Cardiac septum (tissue), 1 donor: ENCODE measurements at regions not wholly inside any gene's neighbourhood (a gene's known extent, or its start where the extent isn't known, plus 50 kb on each side); places are given as distances from the start of the nearest gene placed in this dataset.
"Not testable (repeated sequence)": the region's sequence is repeated elsewhere in the genome, so short reads cannot be mapped to it uniquely, and the experiment has no call there.

Experiments
- DNase-seq: peaks from one replicate; pipeline ENCODE4 v3.0.0-alpha.2; 2020; ENCODE audit warnings: low spot score
- intact Hi-C: fragments of 100-400 bp; cut with DNase I; formaldehyde crosslinking; loops from one replicate; pipeline ENCODE4 v1.14.0; 2022
- donor health status: DM: no; HTN: no; CAD: no.

DNA sequence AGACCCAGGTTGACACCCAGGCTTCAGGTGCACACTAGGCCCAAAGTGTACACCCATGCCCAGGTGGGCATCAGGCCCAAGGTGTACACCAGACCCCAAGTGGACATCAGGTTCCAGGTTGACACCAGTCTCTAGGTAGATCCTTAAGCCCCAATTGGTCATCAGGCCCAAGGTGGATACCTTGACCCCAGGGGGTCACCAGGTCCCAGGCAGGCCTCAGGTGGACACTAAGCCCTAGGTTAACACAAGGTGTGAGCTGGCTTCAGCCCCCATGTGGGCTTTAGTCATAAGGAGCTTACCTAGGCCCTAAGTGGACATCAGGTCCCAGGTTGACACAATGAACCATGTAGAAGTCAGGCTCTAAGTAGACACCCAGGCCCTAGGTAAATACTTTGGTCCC is 200.1 kb downstream of the POTEG start:
- DNase-seq, intact Hi-C loops: not testable (repeated sequence)

DNA sequence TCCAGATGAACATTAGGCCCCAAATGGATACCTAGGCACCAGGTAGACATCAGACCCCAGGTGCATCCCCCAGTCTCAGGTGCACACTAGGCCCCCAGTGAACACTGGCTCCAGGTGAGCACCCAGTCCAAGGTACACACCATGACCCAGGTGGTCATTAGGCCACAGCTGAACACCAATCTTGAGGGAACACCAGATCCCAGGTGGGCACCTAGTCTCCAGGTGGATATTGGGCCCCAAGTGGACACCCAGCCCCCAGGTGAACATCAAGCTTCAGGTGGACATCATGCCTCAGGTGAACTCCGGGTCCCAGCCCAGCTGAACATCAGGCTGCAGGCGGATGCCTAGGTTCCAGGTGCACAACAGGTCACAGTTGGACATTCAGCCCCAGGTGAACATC is 196.5 kb downstream of the POTEG start:
- DNase-seq, intact Hi-C loops: not testable (repeated sequence)

DNA sequence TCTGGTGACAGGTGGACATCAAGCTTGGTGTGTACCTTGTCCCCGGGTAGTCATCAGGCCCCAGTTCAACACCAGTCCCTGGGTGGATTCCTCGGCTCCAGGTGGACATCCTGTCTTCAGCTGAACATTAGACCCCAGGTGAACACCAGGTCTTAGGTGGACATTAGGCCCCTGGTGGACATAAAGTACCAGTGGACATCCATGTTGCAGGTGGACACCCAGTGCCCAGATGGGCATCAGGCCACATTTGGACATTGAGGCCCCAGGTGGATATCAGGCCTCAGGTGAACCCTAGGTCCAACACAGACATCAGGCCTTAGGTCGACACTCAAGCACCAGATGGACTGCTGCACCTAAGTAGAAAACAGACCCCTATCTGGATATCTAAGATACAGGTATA is 195.6 kb downstream of the POTEG start:
- intact Hi-C loops, DNase-seq: not testable (repeated sequence)

DNA sequence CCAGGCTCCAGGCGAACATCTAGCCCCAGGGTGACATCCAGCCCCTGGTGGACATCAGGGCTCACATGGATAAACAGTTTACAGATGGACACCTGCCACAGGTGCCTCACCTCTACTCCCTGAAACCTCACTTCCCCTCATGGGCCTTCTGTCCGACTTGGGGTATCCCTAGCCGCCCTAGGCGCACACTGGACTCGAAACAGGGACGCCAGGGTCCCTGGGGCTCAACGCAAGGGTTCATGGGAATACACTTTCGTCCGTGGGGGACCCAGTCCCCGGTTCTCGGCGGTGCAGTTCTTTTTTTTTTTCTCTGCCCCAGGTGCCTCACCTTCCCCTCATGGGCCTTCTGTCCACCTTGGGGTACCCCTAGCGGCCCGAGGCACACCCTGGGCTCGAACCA is 194.2 kb downstream of the POTEG start:
- intact Hi-C loops, DNase-seq: not testable (repeated sequence)

DNA sequence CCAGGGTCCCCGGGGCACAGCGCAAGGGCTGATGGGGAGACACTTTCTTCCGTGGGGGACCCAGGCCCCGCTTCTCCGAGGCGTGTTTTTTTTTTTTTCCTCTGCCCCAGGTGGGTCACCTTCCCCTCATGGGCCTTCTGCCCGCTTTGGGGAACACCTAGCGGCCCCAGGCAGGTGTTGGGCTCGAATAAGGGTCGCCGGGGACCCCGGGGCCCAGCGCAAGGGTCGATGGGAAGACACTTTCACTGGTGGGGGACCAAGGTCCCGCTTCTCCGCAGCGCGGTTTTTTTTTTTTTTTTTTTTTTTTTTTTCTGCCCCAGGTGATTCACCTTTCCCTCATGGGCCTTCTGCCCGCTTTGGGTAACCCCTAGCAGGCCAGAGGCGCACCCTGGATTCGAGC is 193.8 kb downstream of the POTEG start:
- DNase-seq, intact Hi-C loops: not testable (repeated sequence)

DNA sequence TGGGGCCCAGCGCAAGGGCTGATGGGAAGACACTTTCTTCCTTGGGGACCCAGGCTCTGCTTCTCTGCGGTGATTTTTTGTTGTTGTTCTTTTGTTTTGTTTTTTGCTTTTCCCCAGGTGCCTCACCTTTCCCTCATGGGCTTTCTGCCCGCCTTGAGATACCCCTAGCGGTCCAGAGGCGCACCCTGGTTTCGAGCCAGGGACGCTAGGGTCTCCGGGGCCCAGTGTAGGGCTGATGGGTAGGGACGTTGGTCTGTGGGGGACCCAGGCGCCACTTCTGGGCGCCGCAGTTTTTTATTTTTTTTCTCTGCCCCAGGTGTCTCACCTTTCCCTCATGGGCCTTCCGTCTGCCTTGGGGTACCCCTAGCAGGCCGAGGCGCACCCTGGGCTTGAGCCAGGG is 192.7 kb downstream of the POTEG start:
- DNase-seq, intact Hi-C loops: not testable (repeated sequence)

DNA sequence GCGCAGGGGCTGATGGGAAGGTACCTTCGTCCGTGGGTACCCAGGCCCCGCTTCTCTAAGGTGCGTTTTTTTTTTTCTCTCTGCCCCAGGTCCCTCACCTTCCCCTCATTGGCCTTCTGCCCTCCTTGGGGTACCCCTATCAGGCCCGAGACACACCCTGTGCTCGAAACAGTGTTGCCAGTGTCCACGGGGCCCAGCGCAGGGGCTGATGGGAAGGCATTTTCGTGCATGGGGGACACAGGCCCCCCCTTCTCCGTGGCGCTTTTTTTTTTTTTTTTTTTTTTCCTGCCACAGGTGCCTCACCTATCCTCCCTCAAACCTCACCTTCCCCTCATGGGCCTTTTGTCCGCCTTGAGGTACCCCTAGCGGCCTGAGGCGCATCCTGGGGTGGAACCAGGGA is 191.6 kb downstream of the POTEG start:
- DNase-seq, intact Hi-C loops: not testable (repeated sequence)

DNA sequence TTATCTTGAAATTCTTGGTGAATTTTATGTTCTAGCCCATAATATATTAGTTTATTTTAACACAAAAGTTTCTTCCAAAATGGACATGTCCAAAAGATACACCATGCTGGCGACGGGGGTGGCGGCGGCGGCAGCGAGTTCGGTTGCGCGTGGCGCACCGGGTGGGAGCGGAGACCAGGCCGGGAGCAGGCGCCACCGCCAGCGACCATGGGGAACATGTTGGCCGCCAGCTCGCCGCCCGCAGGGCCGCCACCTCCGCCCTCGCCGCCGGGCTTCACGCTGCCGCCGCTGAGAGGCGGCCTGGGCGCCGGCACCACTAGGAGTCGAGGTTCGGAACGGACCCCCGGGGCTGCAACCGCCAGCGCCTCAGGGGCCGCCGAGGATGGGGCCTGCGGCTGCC is 167.2 kb downstream of the POTEG start:
- DNase-seq = not testable (repeated sequence)

DNA sequence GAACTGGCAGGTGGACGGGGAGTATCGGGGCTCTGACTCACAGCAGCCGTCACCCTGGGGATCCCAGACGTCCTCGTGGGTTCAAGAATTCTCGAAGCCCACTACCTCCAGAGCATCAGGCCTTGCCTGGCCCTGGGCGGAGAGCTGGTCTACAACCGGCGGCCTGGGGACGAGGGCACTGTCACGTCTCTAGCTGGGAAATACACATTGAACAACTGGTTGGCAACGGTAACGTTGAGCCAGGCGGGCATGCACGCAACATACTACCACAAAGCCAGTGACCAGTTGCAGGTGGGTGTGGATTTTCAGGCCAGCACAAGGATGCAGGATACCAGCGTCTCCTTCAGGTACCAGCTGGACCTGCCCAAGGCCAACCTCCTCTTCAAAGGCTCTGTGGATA is 166.5 kb downstream of the POTEG start:
- DNase-seq = peak; percentile 58
- intact Hi-C loops = not testable (repeated sequence)

More for the DNA sequence above, 167.2 kb downstream of the POTEG start:
- intact Hi-C loops = not testable (repeated sequence)

DNA sequence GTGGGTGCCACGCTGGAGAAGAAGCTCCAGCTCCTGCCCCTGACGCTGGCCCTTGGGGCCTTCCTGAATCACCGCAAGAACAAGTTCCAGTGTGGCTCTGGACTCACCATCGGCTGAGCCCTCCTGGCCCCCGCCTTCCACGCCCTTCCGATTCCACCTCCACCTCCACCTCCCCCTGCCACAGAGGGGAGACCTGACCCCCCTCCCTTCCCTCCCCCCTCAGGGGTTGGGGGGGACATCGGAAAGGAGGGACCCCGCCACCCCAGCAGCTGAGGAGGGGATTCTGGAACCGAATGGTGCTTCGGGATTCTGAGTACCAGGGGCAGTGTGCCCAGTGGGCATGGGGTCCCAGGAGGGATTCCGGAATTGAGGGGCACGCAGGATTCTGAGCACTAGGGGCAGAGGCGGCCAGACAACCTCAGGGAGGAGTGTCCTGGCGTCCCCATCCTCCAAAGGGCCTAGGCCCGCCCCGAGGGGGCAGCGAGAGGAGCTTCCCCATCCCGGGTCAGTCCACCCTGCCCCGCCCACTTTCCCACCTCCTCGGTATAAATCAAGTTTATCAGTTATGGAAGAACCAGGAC is 166.0 kb downstream of the POTEG start:
- intact Hi-C loops, DNase-seq: not testable (repeated sequence)

DNA sequence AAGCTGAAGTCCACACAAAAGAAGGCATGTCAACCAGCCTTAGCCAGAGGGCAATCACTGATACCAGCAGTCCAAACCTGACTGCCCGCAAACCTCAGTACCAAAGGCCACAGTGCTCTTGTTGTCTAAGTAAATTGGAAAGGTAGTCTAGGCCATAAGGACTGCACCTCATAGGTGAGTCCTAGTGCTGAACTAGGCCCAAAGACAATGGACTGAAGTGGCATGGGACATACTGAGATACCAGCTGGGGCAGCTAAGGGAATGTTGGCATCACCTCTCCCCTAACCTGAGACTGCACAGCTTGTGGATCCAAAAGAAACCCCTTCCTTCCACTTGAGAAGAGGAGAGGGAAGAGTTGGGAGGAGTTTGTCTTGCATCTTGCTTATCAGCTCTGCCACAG is 161.9 kb downstream of the POTEG start:
- DNase-seq, intact Hi-C loops: not testable (repeated sequence)

DNA sequence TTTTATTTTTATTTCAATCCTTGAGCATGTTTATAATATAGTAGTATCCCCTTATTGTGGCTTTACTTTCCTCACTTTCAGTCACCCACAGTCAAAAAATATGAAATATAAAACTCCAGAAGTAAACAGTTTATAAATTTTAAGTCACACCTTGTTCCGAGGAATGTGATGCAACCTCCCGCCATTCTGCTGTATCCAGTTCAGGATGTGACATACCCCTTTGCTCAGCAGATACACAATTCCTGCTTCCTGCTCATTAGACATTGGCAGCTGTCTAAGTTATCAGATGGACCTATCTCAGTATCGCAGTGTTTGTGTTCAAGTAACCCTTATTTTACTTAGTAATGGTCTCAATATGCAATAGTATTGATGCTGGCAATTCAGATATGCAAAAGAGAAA is 144.5 kb downstream of the POTEG start:
- DNase-seq, intact Hi-C loops: not testable (repeated sequence)

DNA sequence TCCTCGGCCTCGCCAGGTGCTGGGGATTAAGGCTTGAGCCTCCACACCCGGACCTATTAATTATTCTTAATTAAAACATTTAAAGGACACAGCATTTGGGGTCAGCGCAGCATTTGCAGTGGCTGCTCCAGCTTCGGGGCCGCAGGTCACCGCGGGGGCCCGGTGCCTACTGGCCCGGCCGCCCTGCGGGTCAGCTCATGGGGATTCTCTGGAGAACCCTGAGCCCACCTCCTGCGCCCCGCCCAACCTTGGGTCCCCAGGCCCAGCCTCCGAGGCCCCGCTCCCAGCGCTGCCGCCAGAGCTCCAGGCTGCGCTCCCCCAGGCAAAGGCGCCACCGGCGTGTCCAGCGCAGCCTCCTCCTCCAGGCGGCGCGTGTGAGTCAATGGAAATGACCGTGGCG is 133.9 kb downstream of the POTEG start:
- intact Hi-C loops = not testable (repeated sequence)

DNA sequence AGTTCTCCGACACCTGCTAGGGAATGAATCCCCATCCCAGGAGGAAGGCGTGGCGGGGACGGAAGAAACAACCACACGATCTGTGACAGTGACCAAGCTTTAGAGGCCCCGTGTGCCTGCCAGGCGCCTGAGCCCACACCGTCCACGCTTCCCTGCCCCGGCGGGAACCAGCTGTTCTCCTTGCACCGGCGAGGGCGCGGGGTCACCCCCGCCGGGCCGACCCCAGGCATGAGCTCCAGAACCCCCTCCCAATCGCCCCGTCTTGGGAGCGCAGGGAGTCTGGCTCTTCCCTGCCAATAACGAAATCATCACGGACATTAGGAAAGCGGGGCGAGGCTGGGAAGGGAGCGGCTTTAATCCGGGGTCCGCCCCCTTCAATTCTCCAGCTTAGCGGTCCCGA is 133.3 kb downstream of the POTEG start:
- intact Hi-C loops, DNase-seq: not testable (repeated sequence)

More for the DNA sequence above, 133.9 kb downstream of the POTEG start:
- DNase-seq = not testable (repeated sequence)

DNA sequence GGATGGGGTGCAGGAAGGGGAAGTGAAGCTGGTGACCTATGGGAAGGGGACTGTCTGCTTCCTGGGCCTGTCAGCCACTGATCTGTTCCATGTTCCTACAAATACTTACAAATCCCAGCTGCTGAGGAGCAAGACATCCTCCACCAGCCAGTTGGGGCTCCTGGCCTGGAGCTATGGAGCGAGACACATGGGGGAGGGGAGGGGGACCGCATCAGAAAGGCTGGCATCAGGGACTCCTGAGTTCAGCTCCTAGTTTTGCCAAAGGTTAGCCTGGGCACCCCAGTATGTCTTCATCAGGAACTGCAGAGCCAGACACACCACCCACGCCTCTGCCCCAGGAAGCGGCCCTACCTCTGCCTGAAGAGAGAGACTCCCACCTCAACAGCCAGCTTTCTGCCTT is 130.3 kb downstream of the POTEG start:
- DNase-seq = peak; percentile 54
- intact Hi-C loops = not testable (repeated sequence)

DNA sequence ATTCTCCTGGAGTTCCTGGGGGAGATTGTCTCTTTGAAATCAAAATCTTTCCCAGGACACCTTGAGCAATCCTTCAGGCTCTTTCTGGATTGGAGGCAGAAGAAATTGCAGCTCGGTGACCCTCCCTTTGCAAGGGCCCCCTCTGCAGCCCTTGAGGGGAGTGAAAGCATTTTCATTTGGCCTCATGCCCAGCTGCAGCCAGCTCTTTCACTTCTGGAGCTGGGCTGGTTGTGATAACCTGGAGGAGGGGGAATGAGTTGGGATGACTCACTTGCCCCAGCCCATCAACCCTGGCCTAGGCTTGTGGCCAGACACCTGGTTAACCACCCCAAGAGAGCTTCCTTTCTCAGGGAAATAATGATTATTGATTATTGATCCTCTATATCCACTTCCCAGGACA is 129.7 kb downstream of the POTEG start:
- DNase-seq, intact Hi-C loops: not testable (repeated sequence)

DNA sequence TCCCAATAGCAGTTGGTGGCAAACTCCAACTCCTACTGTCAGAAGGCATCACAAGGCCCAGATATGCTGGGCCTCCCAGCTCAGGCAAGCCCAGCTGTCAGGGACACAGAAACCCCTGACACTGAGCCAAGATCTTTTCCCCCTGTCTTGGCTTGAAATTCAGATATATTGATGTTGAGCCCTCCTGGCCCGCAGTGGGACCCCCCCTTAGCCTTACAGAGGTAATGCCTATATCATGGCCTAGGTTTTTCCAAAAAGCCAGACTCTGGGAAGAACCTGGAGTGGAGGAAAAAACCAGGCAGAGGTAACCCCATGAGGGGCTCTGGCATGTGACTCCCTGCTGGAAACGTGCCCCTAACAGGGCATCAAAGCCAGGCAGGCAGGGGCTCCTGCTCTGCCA is 129.2 kb downstream of the POTEG start:
- DNase-seq, intact Hi-C loops: not testable (repeated sequence)

DNA sequence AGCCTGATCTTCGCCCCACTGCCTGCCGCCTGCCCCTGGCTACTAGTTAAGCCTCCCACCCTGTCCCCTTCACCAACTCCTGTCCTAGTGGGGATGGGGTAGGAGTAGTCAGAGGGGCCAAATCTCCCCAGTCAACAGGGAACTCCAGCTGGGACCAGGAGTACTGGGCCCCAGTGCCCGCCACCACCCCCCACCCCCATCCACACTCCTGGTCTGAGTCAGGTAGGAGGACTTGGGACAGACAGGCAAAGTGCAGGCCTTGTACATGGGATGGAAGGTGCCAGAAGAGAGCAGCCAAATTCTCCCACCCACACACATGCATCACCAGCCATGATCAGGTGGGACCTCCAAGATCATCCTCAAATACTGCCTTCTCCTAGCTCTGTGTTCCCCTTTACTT is 128.4 kb downstream of the POTEG start:
- intact Hi-C loops = not testable (repeated sequence)
- DNase-seq = peak; percentile 64

DNA sequence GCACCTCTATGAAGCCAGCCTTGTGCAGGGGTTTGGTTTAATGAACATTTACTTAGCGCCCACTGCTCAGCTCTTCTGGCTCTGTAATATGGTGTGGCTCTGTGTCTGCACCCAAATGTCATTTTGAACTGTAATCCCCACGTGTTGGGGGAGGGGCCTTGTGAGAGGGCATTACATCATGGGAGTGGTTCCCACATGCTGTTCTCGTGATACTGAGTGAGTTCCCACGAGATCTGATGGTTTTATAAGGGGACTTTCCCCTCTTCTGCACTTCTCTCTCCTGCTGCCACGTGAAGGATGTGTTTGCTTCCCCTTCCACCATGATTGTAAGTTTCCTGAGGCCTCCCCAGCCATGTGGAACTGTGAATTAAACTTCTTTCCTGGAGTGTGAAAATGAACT is 127.7 kb downstream of the POTEG start:
- intact Hi-C loops, DNase-seq: not testable (repeated sequence)

DNA sequence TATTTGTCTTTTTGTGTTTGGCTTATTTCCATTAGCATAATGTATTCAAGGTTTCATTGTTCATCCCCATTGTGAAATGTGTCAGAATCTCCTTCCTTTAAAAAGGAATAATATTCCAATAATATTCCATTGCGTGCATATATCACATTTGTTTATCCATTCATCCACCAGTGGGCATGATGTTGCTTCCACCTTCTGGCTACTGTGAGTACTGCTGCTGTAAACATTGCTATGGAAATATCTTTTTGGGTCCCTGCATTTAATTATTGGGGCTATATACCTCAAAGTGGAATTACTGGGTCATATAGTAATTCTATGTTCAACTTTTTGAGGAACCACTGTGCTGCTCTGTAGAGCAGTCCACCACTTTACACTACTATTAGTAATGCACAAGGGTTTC is 123.1 kb downstream of the POTEG start:
- intact Hi-C loops, DNase-seq: not testable (repeated sequence)

DNA sequence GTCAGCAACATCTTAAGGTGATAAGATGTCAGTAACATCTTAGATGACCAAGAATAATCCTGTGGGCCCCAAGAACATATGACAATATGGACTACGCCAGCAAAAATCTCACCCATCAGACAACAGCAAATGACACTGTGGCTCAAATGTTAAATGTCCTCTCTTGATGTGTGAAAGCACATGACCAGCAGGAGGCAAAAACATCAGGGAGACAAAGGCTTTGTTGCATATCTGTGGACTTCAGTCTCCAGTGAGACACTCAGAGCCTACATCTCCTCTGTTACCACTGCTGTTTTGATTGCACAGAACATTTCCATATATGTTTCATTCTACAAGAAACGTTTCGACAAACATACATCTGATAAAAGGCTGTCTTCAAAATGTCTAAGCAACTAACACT is 103.5 kb downstream of the POTEG start:
- not testable (repeated sequence) for DNase-seq

More for the DNA sequence above, 103.5 kb downstream of the POTEG start:
- intact Hi-C loops = not testable (repeated sequence)
